ENCODE measurements at regions not wholly inside any gene's neighbourhood (a gene's known extent, or its start where the extent isn't known, plus 50 kb on each side); places are given as distances from the start of the nearest gene placed in this dataset.

- Histone ChIP-seq H3K9me2 (replicated peaks; ENCODE audit: low read length) (no peaks in the 10 kb centered on the region), H3K79me2 (ENCODE audit: low read length) (no peaks in the 10 kb centered on the region), H3K9ac (ENCODE audit: low read length) (no peak overlapping the region), H3K27ac (ENCODE audit: low read length) (no peak overlapping the region), H3K4me3 (ENCODE audit: low read length) (no peak overlapping the region), H3F3A (ENCODE audit: low read length, unreplicated experiment) (no peaks in the 10 kb centered on the region), H4K20me1 (ENCODE audit: low read length) (no peaks in the 10 kb centered on the region), H2AFZ (ENCODE audit: low read length) (no peak overlapping the region), H3K27me3 (ENCODE audit: low read length) (0 out of 2 replicates have a peak, but pooled peaks cover 3% of the 10 kb centered on the region), H3K4me1 (ENCODE audit: insufficient read depth, low read length) (no peaks in the 10 kb centered on the region), H3K9me3 (ENCODE audit: low read length) (no peaks in the 10 kb centered on the region), H3K4me2 (ENCODE audit: low read length) (no peak overlapping the region), H3K36me3 (ENCODE audit: low read depth, low read length) (no peaks in the 10 kb centered on the region)
- ChIA-PET POLR2A (ENCODE audit: unreplicated experiment) (no interaction called here), CTCF (interaction anchor here (0.6 kb wide), 1 partner anchor 390 kb away, joined by 5 read pairs; no protein-coding TSS in a partner anchor)
- DNase-seq (no peak), ATAC-seq (no peak)
- intact Hi-C loops (cut with micrococcal nuclease) = no loop called here
- TF ChIP-seq EZH2 (IDR thresholded peaks at IDR 0.05; ENCODE audit: low read length, unreplicated experiment) (no peak), EZH2phosphoT487 (IDR thresholded peaks at IDR 0.05; ENCODE audit: borderline replicate concordance, low read length) (no peak), CTCF (conservative IDR thresholded peaks at IDR 0.05; ENCODE audit: low read depth, low read length) (no peak)
- no TSS peak for BruUV-seq (replicated peaks)
These were observed 103.1 kb upstream of the CABCOCO1 start for GRCh38 chr10:61559615-61560014.

GRCh38 chr10:61558188-61558587 is 104.5 kb upstream of the CABCOCO1 start:
- no peaks in the 10 kb centered on the region for H3F3A ChIP-seq (ENCODE audit: low read length, unreplicated experiment)
- H3K9ac ChIP-seq (ENCODE audit: low read length) = no peak overlapping the region
- no peaks in the 10 kb centered on the region for H3K79me2 ChIP-seq (ENCODE audit: low read length)
- H3K4me1 ChIP-seq (ENCODE audit: insufficient read depth, low read length) = no peaks in the 10 kb centered on the region
- no peak overlapping the region for H3K27ac ChIP-seq (ENCODE audit: low read length)
- no peak overlapping the region for H2AFZ ChIP-seq (ENCODE audit: low read length)
- intact Hi-C loops (cut with micrococcal nuclease) = no loop called here
- H3K4me3 ChIP-seq (ENCODE audit: low read length) = no peak overlapping the region
- H3K4me2 ChIP-seq (ENCODE audit: low read length) = no peak overlapping the region
- H3K9me2 ChIP-seq (replicated peaks; ENCODE audit: low read length) = no peaks in the 10 kb centered on the region
- POLR2A ChIA-PET (ENCODE audit: unreplicated experiment) = no interaction called here
- DNase-seq (no peak), ATAC-seq (no peak)
- H3K9me3 ChIP-seq (ENCODE audit: low read length) = no peaks in the 10 kb centered on the region
- CTCF ChIA-PET = no interaction called here
- TF ChIP-seq CTCF (conservative IDR thresholded peaks at IDR 0.05; ENCODE audit: low read depth, low read length) (peak; percentile 60), EZH2 (IDR thresholded peaks at IDR 0.05; ENCODE audit: low read length, unreplicated experiment) (no peak), EZH2phosphoT487 (IDR thresholded peaks at IDR 0.05; ENCODE audit: borderline replicate concordance, low read length) (no peak)
- H3K27me3 ChIP-seq (ENCODE audit: low read length) = 0 out of 2 replicates have a peak, but pooled peaks cover 3% of the 10 kb centered on the region
- no TSS peak for BruUV-seq (replicated peaks)
- H4K20me1 ChIP-seq (ENCODE audit: low read length) = no peaks in the 10 kb centered on the region
- H3K36me3 ChIP-seq (ENCODE audit: low read depth, low read length) = no peaks in the 10 kb centered on the region

GRCh38 chr10:61554925-61555324 is 101.7 kb upstream of the TMEM26 start:
- Histone ChIP-seq H3K27me3 (ENCODE audit: low read length) (no peaks in the 10 kb centered on the region), H3K79me2 (ENCODE audit: low read length) (no peaks in the 10 kb centered on the region), H3K9me3 (ENCODE audit: low read length) (no peaks in the 10 kb centered on the region), H3K36me3 (ENCODE audit: low read depth, low read length) (no peaks in the 10 kb centered on the region), H3K4me1 (ENCODE audit: insufficient read depth, low read length) (no peaks in the 10 kb centered on the region), H3K4me3 (ENCODE audit: low read length) (no peak overlapping the region), H3K27ac (ENCODE audit: low read length) (no peak overlapping the region), H3K9ac (ENCODE audit: low read length) (no peak overlapping the region), H3F3A (ENCODE audit: low read length, unreplicated experiment) (no peaks in the 10 kb centered on the region), H2AFZ (ENCODE audit: low read length) (no peak overlapping the region), H4K20me1 (ENCODE audit: low read length) (no peaks in the 10 kb centered on the region), H3K4me2 (ENCODE audit: low read length) (no peak overlapping the region), H3K9me2 (replicated peaks; ENCODE audit: low read length) (no peaks in the 10 kb centered on the region)
- TF ChIP-seq EZH2 (IDR thresholded peaks at IDR 0.05; ENCODE audit: low read length, unreplicated experiment) (no peak), EZH2phosphoT487 (IDR thresholded peaks at IDR 0.05; ENCODE audit: borderline replicate concordance, low read length) (no peak), CTCF (conservative IDR thresholded peaks at IDR 0.05; ENCODE audit: low read depth, low read length) (no peak)
- ATAC-seq (no peak), DNase-seq (no peak)
- no TSS peak for BruUV-seq (replicated peaks)
- ChIA-PET POLR2A (ENCODE audit: unreplicated experiment) (no interaction called here), CTCF (interaction anchor here (0.6 to 0.7 kb wide), 2 partner anchors 271 to 385 kb away, joined by 3 to 5 read pairs; no protein-coding TSS in a partner anchor)
- intact Hi-C loops (cut with micrococcal nuclease) = no loop called here

All from PC-3 (cell line).